AG08395 (cell line): ENCODE measurements at regions not wholly inside any gene's neighbourhood (a gene's known extent, or its start where the extent isn't known, plus 50 kb on each side); places are given as distances from the start of the nearest gene placed in this dataset.
"Not testable (repeated sequence)": the region's sequence is repeated elsewhere in the genome, so short reads cannot be mapped to it uniquely, and the experiment has no call there.

Source experiments
- DNase-seq: peaks from one replicate; pipeline ENCODE4 v3.0.0; 2012; ENCODE audit warnings: mixed read lengths, low spot score

GRCh38 chr12:62196146-62196545, 64.1 kb upstream of the USP15 start:
- DNase-seq: no peak

DNA sequence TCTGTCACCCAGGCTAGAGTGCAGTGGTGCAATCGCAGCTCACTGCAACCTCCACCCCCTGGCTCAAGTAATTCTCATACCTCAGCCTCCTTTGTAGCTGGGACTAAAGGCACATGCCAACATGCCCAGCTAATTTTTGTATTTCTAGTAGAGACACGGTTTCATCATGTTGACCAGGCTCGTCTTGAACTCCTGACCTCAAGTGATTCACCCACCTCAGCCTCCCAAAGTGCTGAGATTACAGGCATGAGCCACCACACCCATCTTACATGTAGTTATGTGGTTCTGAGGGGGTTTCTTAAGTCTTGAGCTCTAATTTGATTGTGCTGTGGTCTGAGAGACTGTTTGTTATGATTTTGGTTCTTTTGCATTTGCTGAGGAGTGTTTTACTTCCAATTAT, 57.3 kb upstream of the USP15 start:
- not testable (repeated sequence) for DNase-seq

GRCh38 chr12:62205346-62205745, 54.9 kb upstream of the USP15 start:
- DNase-seq: no peak

DNA sequence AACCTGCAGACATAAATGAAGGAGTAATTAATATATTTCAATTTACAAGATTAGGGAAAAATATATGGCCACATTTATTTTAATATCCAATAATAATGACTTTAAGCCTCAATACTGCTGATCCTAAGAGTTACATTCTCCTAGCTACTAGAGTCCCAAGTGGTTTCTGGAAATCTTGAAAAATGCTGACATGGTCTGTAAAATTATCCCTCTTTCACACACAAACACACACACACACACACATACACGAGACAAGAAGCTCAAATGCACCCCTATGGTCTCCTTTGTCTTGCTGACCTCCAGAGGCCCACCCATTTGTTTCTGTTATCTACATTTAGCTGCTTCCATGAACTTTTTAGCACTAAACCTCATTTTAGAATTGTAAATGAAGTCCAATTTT, 53.0 kb upstream of the USP15 start:
- DNase-seq: no peak
